Upper lobe of left lung (tissue), 4 donors: ENCODE measurements at regions not wholly inside any gene's neighbourhood (a gene's known extent, or its start where the extent isn't known, plus 50 kb on each side); places are given as distances from the start of the nearest gene placed in this dataset.

Experiments
- CTCF ChIP-seq, 6 experiments: fragments of 450-650 bp in 4 of 6; fragments of 200-600 bp in 2 of 6; sonication (generic) in 2 of 6; IDR thresholded peaks; one replicate each; pipeline ENCODE4 v1.5.1; 2016 to 2019; ENCODE audit warnings: antibody characterized with exemption in 6 of 6
- POLR2A ChIP-seq, 4 donors: fragments of 450-650 bp; IDR thresholded peaks; one replicate each; pipeline ENCODE4 v1.5.1; 2016 to 2017; ENCODE audit warnings: antibody characterized with exemption in 4 of 4, mild to moderate bottlenecking in 2 of 4

- TF ChIP-seq CTCF (IDR thresholded peaks at IDR 0.05): no peak
- TF ChIP-seq POLR2A (IDR thresholded peaks at IDR 0.05): no peak
Measured at GRCh38 chr6:15930207-15930606, 198.7 kb upstream of the MYLIP start.
